Epithelial cell of proximal tubule (primary cell): ENCODE measurements at regions not wholly inside any gene's neighbourhood (a gene's known extent, or its start where the extent isn't known, plus 50 kb on each side); places are given as distances from the start of the nearest gene placed in this dataset.

Experiments
- DNase-seq: peaks from one replicate; pipeline ENCODE4 v3.0.0-alpha.2; 2011; ENCODE audit warnings: low read depth
- H3K4me3 ChIP-seq: 2 replicates; pipeline ENCODE4 v1.5.1; 2011; ENCODE audit warnings: low read depth, mild to moderate bottlenecking, low read length
- TF ChIP-seq, protein P1 (sequence below): conservative IDR thresholded peaks from 2 replicates; pipeline ENCODE4 v1.5.1; 2012; ENCODE audit warnings: low read depth, mild to moderate bottlenecking, low read length

DNA sequence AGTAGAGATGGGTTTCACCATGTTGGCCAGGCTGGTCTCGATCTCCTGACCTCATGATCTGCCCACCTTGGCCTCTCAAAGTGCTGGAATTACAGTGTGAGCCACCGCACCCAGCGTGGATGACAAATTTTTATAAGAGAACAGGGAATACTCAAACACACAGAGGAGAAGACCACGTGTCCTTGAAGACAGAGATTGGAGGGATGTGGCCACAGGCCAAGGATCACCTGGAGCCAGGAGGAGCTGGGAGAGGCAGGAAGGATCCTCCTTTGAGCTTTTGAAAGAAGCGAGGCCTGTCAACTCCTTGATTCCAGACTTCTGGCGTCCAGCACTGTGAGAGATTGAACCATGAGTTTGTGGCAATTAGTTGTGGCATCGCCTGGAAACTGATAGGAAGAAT, 1049.5 kb downstream of the TBC1D22A start:
- TF ChIP-seq, protein P1, sequence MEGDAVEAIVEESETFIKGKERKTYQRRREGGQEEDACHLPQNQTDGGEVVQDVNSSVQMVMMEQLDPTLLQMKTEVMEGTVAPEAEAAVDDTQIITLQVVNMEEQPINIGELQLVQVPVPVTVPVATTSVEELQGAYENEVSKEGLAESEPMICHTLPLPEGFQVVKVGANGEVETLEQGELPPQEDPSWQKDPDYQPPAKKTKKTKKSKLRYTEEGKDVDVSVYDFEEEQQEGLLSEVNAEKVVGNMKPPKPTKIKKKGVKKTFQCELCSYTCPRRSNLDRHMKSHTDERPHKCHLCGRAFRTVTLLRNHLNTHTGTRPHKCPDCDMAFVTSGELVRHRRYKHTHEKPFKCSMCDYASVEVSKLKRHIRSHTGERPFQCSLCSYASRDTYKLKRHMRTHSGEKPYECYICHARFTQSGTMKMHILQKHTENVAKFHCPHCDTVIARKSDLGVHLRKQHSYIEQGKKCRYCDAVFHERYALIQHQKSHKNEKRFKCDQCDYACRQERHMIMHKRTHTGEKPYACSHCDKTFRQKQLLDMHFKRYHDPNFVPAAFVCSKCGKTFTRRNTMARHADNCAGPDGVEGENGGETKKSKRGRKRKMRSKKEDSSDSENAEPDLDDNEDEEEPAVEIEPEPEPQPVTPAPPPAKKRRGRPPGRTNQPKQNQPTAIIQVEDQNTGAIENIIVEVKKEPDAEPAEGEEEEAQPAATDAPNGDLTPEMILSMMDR, result no peak
- no peak for DNase-seq
- H3K4me3 ChIP-seq, result no peak overlapping the region

GRCh38 chr22:47810505-47811500, 1048.4 kb downstream of the TBC1D22A start:
- H3K4me3 ChIP-seq, result no peak overlapping the region
- no peak for DNase-seq
- TF ChIP-seq, protein P1, result no peak

DNA sequence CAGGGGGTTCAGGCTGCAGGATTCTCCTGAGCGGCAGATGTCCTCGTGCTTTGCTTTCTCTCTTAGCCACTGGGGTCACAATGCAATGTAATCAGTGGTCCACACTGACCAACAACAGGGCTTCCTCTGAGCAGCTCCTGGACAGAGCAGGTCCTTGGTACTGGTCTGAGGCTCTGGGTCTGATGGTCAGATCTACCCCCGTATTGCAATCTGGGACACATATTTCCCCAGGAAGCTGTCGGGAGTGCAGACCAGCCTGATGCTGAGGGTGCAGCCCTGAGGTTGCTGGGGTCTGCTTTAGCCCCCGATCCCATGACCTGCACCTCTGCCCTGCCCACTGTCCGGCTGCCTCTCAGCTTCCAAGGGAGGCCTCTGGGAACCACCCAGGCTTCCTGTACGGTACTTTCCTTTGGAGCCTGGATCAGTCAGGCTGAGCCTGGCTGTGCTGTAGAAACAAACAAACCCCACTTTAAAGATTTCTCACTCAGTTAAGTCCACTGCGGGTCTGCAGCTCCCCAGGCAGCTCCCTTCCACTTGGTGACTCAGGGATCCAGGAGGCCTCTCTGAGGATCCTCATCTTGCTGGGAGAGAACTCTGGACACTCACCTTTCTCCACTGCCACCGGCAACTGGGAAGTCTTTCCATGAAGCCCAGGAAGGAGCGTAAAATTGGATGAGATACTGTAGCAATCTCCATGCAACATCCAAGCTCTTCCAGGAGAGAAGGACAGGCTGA, 1046.6 kb downstream of the TBC1D22A start:
- no peak overlapping the region for H3K4me3 ChIP-seq
- no peak for DNase-seq
- TF ChIP-seq, protein P1, result no peak

DNA sequence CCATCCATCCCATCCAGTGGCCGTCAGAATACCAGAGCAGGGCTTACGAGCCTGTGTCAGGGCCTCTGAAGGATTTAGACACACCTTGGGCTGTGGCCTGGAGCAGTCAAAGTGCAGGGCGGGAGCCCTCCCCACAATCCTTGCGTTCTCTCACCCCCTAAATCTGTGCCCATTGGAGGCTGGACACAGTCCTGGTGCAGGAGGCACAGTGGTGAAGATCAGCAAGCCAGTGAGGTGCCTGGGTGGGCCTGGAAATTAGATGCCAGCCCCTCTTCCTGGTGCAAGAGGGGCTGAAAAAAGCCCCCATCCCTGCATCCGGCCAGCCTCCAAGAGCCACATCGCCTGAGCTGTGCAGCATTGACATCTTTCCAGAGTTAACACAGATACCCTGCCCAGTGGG, 1045.8 kb downstream of the TBC1D22A start:
- H3K4me3 ChIP-seq, result no peak overlapping the region
- TF ChIP-seq, protein P1, result no peak
- DNase-seq, result no peak

DNA sequence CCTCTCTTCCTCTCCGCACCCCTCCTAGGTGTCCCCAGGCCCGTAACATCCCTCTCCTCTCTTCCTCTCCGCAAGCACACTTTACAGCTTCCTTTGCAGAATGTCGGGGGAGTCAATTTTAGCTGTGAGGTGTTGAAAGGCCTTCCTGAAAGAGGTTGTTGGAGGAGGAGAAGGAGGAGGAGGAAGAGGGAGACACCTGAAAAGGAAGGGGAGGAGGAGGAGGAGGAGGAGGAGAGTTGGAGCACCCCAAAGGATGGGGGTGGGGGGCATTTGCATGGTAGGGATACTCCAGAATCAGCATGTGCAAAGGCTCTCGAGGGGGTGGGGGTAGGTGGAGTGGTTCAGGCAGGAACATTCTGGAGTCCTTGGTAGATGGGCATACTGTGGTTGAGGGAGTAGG, 1045.1 kb downstream of the TBC1D22A start:
- TF ChIP-seq, protein P1, result no peak
- no peak for DNase-seq
- H3K4me3 ChIP-seq, result no peak overlapping the region

- H3K4me3 ChIP-seq, result no peak overlapping the region
- no peak for DNase-seq
- TF ChIP-seq, protein P1, result no peak
Observed at GRCh38 chr22:47806894-47807293, 1044.4 kb downstream of the TBC1D22A start.
